ENCODE measurements at regions not wholly inside any gene's neighbourhood (a gene's known extent, or its start where the extent isn't known, plus 50 kb on each side); places are given as distances from the start of the nearest gene placed in this dataset.

GRCh38 chr3:71843071-71843470, 58.1 kb upstream of the PROK2 start:
- CTCF ChIA-PET = no interaction called here
- no TSS peak for BruUV-seq (replicated peaks)

GRCh38 chr3:71838406-71838805, 53.5 kb upstream of the PROK2 start:
- Histone ChIP-seq H3K4me1 (ENCODE audit: control insufficient read depth, extremely low read depth, insufficient read depth, low read length) (no peaks in the 10 kb centered on the region), H4K20me1 (replicated peaks; ENCODE audit: control insufficient read depth, extremely low read depth, insufficient read depth, low read length) (no peaks in the 10 kb centered on the region), H2AFZ (ENCODE audit: low read depth, low read length) (no peak overlapping the region), H3K9me1 (replicated peaks; ENCODE audit: control insufficient read depth, extremely low read depth, insufficient read depth, low read length) (no peaks in the 10 kb centered on the region), H3K9me3 (replicated peaks; ENCODE audit: control insufficient read depth, insufficient read depth, low read length) (no peaks in the 10 kb centered on the region), H3K4me2 (ENCODE audit: insufficient read depth, low read length) (no peak overlapping the region), H3K36me3 (ENCODE audit: control insufficient read depth in 2 of 2, extremely low read depth in 1 of 2, insufficient read depth in 2 of 2, low read length in 2 of 2) (no peaks in the 10 kb centered on the region), H3K27ac (ENCODE audit: insufficient read depth, low read depth, low read length) (no peak overlapping the region), H3K9ac (replicated peaks; ENCODE audit: extremely low read depth, insufficient read depth, low read length) (no peak overlapping the region), H3K4me3 (replicated peaks in 1 of 3; ENCODE audit: insufficient read depth in 1 of 3, low read depth in 1 of 3, low read length in 3 of 3) (no peak overlapping the region), H3K27me3 (ENCODE audit: control insufficient read depth in 2 of 2, insufficient read depth in 2 of 2, low read length in 2 of 2) (no peaks in the 10 kb centered on the region), H3K79me2 (ENCODE audit: control insufficient read depth, insufficient read depth, low read length) (no peaks in the 10 kb centered on the region)
- no peak for FAIRE-seq
- BruUV-seq (replicated peaks) = no TSS peak
- intact Hi-C loops (cut with micrococcal nuclease) (no loop called here), dilution Hi-C loops (cut with MboI; ENCODE audit: extremely low pct_ligation_motif_present, low sequenced_read_pairs) (no loop called here)
- TF ChIP-seq JUN (IDR thresholded peaks at IDR 0.05; ENCODE audit: borderline replicate concordance, insufficient read depth, insufficient read length, low read depth) (no peak), EZH2 (IDR thresholded peaks at IDR 0.05; ENCODE audit: borderline replicate concordance, low read depth, low read length, severe bottlenecking) (no peak), POLR2A (IDR thresholded peaks at IDR 0.05; ENCODE audit: low read depth, low read length) (no peak), MYC (IDR thresholded peaks at IDR 0.05; ENCODE audit: low read depth, low read length) (no peak), POLR2AphosphoS5 (IDR thresholded peaks at IDR 0.05; ENCODE audit: insufficient read depth, low read depth, low read length) (no peak), FOS (IDR thresholded peaks at IDR 0.05; ENCODE audit: borderline replicate concordance, insufficient read depth, low read length) (no peak), GATA2 (IDR thresholded peaks at IDR 0.05; ENCODE audit: insufficient read depth, insufficient read length, low read depth, low read length) (no peak)
- TF ChIP-seq, protein P1, sequence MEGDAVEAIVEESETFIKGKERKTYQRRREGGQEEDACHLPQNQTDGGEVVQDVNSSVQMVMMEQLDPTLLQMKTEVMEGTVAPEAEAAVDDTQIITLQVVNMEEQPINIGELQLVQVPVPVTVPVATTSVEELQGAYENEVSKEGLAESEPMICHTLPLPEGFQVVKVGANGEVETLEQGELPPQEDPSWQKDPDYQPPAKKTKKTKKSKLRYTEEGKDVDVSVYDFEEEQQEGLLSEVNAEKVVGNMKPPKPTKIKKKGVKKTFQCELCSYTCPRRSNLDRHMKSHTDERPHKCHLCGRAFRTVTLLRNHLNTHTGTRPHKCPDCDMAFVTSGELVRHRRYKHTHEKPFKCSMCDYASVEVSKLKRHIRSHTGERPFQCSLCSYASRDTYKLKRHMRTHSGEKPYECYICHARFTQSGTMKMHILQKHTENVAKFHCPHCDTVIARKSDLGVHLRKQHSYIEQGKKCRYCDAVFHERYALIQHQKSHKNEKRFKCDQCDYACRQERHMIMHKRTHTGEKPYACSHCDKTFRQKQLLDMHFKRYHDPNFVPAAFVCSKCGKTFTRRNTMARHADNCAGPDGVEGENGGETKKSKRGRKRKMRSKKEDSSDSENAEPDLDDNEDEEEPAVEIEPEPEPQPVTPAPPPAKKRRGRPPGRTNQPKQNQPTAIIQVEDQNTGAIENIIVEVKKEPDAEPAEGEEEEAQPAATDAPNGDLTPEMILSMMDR (IDR thresholded peaks at IDR 0.05; ENCODE audit: extremely low read depth in 1 of 2, insufficient read depth in 1 of 2, low read depth in 1 of 2, low read length in 2 of 2) = no peak
- TF ChIP-seq, protein P2, sequence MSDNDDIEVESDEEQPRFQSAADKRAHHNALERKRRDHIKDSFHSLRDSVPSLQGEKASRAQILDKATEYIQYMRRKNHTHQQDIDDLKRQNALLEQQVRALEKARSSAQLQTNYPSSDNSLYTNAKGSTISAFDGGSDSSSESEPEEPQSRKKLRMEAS (IDR thresholded peaks at IDR 0.05; ENCODE audit: insufficient read depth, insufficient read length) = no peak
- ChIA-PET CTCF (no interaction called here), POLR2A (no interaction called here)
- no peak for DNase-seq (ENCODE audit: low read depth, low spot score)

More at GRCh38 chr3:71843071-71843470, 58.1 kb upstream of the PROK2 start:
- Histone ChIP-seq H3K9ac (replicated peaks; ENCODE audit: extremely low read depth, insufficient read depth, low read length) (no peak overlapping the region), H3K9me3 (replicated peaks; ENCODE audit: control insufficient read depth, insufficient read depth, low read length) (no peaks in the 10 kb centered on the region), H3K27ac (ENCODE audit: insufficient read depth, low read depth, low read length) (no peak overlapping the region), H3K4me3 (replicated peaks in 1 of 3; ENCODE audit: insufficient read depth in 1 of 3, low read depth in 1 of 3, low read length in 3 of 3) (no peak overlapping the region), H3K79me2 (ENCODE audit: control insufficient read depth, insufficient read depth, low read length) (no peaks in the 10 kb centered on the region), H3K9me1 (replicated peaks; ENCODE audit: control insufficient read depth, extremely low read depth, insufficient read depth, low read length) (no peaks in the 10 kb centered on the region), H3K4me2 (ENCODE audit: insufficient read depth, low read length) (no peak overlapping the region), H3K4me1 (ENCODE audit: control insufficient read depth, extremely low read depth, insufficient read depth, low read length) (no peaks in the 10 kb centered on the region), H3K36me3 (ENCODE audit: control insufficient read depth in 2 of 2, extremely low read depth in 1 of 2, insufficient read depth in 2 of 2, low read length in 2 of 2) (no peaks in the 10 kb centered on the region), H3K27me3 (ENCODE audit: control insufficient read depth in 2 of 2, insufficient read depth in 2 of 2, low read length in 2 of 2) (no peaks in the 10 kb centered on the region), H2AFZ (ENCODE audit: low read depth, low read length) (no peak overlapping the region), H4K20me1 (replicated peaks; ENCODE audit: control insufficient read depth, extremely low read depth, insufficient read depth, low read length) (no peaks in the 10 kb centered on the region)
- POLR2A ChIA-PET = no interaction called here
- dilution Hi-C loops (cut with MboI; ENCODE audit: extremely low pct_ligation_motif_present, low sequenced_read_pairs) (no loop called here), intact Hi-C loops (cut with micrococcal nuclease) (no loop called here)
- DNase-seq (ENCODE audit: low read depth, low spot score) (no peak), FAIRE-seq (no peak)
- TF ChIP-seq GATA2 (IDR thresholded peaks at IDR 0.05; ENCODE audit: insufficient read depth, insufficient read length, low read depth, low read length) (no peak), POLR2AphosphoS5 (IDR thresholded peaks at IDR 0.05; ENCODE audit: insufficient read depth, low read depth, low read length) (no peak), MYC (IDR thresholded peaks at IDR 0.05; ENCODE audit: low read depth, low read length) (no peak), JUN (IDR thresholded peaks at IDR 0.05; ENCODE audit: borderline replicate concordance, insufficient read depth, insufficient read length, low read depth) (no peak), EZH2 (IDR thresholded peaks at IDR 0.05; ENCODE audit: borderline replicate concordance, low read depth, low read length, severe bottlenecking) (no peak), POLR2A (IDR thresholded peaks at IDR 0.05; ENCODE audit: low read depth, low read length) (no peak)
- TF ChIP-seq, protein P1 (IDR thresholded peaks at IDR 0.05; ENCODE audit: extremely low read depth in 1 of 2, insufficient read depth in 1 of 2, low read depth in 1 of 2, low read length in 2 of 2) = no peak

Data from endothelial cell of umbilical vein (primary cell).